8988T (cell line): ENCODE measurements at regions not wholly inside any gene's neighbourhood (a gene's known extent, or its start where the extent isn't known, plus 50 kb on each side); places are given as distances from the start of the nearest gene placed in this dataset.

Experiments used
- DNase-seq: peaks from one replicate; pipeline ENCODE4 v3.0.0; 2011

DNA sequence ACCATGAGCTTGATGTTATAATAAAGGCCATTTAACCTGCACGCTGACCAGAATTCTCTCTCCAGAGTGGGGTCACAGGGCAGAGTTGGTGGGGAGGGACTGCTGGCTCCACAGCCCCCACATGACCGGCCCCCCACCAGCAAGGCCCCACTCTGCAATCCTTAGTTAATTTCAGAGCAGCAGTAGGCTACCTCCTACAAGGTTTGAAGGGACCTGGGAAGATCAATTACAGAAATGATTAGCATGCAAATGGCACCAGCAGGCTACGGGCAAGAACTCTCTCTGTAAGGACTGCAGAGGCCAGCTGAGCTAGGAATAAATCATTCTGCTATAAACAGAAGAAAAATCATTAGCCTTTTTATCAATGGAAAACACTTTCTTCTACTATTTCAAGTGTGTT lies 135.3 kb downstream of the C1D start:
- DNase-seq, result no peak

DNA sequence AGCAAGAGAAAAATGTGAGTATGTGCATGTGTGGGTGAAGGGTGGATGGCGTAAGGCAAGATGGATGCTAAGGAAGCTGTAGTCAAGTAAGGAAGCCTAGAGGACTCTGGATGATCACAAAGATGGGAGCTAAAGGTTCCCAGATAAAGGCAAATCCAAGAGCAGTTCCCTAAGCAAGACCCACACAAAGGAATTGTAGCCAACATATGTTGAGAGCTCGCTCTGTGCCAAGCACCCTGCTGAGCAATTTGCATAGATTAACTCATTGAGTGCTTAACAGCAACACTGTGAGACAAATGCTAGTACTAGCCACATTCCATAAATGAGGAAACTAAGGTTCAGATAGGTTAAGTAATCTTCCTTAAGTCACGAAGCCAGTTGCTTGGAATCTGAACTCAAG lies 132.6 kb downstream of the C1D start:
- DNase-seq, result no peak

- no peak for DNase-seq
Measured at GRCh38 chr2:67936969-67937368, 125.8 kb downstream of the C1D start.

DNA sequence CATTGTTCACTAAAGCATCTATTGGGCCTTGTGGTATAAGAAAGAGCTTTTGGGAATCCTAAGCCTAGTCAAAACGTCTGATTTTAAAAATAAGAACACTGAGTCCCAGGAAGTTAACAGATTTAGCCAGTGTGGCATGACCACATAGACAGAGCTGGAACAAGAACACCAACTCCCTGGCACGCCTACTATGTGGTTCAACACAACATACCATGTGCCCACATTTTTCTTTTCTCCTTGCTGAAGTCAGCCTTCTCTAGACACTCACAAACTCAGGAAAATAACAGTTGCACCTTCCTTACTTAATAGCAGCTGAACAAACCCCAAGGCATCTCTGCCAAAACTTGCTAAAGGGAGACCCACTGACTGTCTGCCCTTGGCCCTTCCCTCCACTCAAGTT lies 124.8 kb downstream of the C1D start:
- DNase-seq, result no peak

DNA sequence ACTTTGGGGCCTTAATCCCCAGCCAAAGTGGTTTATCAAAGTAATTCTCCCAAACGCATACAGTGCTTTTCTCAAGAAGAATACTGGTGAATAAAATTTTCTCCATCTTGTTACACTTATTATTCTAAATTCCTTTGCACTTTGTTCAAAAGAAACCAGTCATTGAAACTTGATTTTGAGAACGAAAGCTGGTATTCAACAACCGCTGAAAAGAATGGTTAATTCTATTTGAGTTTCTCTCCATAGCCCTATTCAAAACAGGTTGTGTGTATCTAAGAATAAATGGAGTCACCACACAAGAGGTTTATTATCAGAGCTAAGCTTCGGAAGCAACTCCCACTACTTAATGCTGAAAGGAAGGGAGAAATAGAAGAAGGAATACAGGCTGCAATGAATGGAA lies 117.7 kb downstream of the C1D start:
- no peak for DNase-seq

DNA sequence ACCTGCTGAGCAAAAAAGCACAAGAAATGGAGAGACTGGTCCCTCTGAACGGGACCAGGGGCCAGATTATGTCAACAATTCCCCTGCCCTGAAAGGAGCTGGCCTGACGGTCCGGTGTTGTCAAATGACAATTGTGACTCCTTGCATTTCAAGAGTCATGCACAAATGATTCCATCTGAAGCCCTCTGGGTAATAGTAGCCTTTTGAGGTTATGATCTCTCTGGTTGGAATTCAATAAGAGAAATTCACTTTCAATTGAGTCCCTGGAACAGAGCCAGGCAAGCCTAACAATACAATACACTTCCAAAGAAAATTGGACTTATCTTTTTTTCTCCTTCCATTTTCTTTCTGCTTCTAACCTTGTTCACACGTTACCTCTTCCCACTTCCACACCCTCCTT lies 116.9 kb downstream of the C1D start:
- DNase-seq, result no peak

- no peak for DNase-seq
Measured at GRCh38 chr2:67948057-67948456, 114.7 kb downstream of the C1D start.

DNA sequence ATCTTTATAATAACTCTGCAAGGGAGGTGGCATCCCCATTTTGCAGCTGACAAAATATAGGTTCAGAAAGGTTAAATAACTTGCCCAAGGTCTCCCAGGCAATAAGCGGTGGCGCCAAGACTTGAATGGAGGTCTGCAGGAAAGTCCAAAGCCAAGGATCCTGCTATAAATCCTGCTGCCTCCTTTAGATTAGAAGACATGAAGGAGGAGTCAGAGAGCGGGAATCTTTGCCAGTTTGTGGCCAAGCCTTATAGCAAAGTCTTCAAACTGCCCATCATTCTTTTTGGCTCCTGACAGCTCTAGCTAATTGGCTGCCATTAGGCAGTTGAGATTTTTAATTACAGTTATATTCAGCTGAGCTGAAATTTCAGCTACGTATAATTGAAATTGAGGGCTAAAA lies 114.3 kb downstream of the C1D start:
- DNase-seq, result no peak

DNA sequence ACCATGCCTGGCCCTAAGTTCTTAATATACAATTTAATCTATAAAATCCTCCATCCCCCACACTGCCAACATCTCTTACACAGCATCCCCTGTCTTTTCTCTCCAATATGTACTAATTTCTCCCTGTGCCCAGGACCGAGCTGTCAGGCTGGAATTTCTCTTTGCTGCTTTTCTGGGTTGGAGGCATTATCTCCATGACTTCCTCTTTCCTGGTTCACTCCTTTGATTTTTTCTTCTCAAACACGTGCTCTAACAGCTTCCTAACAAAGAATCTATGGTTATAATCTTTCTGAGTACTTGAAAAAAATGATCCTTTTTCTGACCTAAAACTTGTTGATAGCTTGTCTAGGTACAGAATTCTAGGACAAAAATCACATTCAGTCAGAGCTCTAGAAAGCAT lies 112.8 kb downstream of the C1D start:
- DNase-seq, result no peak

DNA sequence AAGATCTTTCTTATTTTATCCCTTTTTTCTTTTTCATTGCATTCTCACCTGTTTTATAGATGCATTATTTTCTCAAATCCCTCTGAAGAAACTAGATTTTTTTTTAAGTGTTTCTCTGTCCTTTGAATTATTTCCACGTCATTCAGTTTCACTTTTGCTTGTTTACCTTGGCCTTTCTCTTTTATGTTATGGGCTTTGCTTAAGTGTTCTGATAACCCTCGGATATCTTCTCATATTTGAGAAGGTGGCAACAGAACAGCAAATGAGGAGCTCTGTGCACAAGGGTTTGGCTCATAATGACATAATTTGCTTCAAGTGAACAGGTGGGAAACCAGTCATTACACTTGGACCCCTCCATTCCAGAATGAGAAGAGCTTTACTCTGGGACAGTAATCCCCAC lies 111.9 kb downstream of the C1D start:
- DNase-seq, result no peak

GRCh38 chr2:67952066-67952465 lies 110.7 kb downstream of the C1D start:
- no peak for DNase-seq

DNA sequence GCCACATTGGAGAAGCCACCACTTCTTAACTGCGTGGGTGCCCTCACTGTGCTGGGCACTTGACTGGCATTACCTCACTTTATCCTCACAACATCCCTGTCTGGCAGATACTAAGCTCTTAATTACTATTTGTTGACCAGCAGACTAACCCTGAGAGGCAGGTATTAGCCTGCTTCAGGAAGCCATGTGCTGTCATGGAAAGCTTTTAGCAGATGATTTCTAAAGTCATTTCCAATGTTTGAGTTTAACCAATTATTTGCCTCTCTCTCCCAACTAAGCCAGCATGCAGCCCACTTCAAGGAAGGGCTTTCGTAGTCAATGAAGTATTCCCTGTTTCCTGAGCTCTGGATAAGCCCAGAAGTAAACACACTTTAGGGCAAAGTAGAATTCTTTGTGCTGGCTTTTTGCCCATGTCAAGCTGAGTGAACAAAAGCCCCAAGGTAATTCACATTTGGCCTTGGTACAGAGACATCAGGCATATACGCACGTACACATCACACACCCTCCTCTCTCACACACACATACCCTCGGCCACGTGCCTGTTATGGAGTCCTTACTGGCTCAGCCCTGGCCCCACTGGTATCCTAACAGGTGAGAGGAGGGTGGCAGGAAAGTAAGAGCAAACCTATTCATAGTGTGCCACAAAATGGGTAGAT lies 108.6 kb downstream of the C1D start:
- no peak for DNase-seq

- DNase-seq, result no peak
Measured at GRCh38 chr2:67955748-67956603, 106.8 kb downstream of the C1D start.

DNA sequence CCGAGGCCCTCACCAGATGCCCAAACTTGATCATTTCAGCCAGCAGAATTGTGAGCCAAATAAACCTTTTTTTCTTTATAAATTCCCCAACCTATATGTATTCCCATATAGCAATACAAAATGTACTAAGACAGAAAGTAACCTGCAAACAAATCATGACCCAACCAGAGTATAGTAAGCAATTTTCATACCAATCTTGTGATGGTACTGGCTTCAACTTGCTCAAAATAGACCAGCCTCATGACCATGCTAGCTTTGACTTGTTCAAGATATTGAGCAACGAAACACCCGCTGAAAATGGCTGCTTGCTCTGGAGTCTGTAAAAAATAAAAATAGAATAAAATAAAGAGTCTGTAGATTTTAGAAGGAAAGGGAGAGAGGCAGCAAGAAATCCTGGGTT lies 97.6 kb downstream of the C1D start:
- DNase-seq, result no peak

- DNase-seq, result no peak
Measured at GRCh38 chr2:67970071-67970470, 92.7 kb downstream of the C1D start.

- no peak for DNase-seq
Measured at GRCh38 chr2:67970542-67970941, 92.3 kb downstream of the C1D start.

DNA sequence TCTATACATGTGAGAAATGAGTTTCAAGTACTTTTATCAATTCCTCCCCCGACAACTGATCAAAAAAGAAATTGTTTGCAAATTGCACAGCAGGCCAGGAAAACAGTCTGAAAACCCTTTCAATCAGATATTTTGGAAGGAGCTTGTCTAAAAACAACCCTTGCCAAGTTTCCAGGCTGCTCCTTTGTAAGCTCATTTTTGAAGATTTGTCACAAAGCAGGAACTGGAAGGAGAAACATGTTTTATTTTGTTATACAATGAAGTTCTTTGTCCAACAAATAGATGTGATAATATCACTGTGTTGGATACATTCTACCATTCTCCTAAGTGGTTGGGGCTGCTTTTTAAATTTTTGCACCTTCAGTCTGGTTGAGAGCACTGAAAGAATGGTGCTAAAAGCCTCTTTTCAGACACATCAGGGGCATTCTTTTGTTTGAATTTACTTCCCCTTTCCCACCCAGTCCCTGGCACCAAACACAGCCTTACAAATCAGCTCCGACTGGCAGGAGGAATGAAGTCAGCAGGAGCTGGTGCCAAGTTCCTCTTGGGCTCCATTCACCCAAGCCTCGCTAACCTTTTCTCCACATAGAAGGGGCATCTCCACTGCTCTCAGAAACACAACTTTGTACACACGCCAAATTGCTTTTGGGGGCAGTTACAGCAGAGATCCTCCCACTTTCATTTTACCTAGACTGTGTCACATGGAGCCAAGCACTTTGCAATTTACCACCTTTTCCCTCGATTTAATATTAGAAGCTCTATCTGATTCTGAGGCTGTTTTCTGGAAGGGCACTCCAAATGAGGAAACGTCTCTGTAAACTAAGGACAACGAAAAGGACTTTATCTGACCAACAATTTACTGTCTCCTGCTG lies 88.0 kb downstream of the C1D start:
- DNase-seq, result no peak

GRCh38 chr2:67977464-67977863 lies 85.3 kb downstream of the C1D start:
- no peak for DNase-seq

- DNase-seq, result no peak
Measured at GRCh38 chr2:67982956-67983355, 79.8 kb downstream of the C1D start.

DNA sequence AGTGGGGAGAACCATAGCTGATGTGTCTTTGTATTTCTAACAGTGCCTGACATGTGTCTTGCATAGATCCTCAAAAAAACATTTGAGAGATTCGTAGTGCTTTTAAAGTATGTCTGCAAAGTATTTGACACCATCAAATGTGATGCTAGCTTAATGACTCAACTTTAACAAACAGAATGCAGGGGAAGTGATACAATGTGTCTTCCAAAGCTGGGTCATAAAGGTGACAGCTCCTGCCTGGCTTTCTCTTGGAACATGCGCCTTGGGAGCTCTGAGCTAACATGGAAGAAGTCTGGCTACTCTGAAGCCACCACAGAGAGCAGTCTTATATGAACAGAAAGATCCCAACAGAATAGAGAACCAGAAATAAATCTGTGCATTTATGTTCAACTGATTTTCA lies 78.2 kb downstream of the C1D start:
- no peak for DNase-seq

GRCh38 chr2:67985586-67985985 lies 77.2 kb downstream of the C1D start:
- no peak for DNase-seq

DNA sequence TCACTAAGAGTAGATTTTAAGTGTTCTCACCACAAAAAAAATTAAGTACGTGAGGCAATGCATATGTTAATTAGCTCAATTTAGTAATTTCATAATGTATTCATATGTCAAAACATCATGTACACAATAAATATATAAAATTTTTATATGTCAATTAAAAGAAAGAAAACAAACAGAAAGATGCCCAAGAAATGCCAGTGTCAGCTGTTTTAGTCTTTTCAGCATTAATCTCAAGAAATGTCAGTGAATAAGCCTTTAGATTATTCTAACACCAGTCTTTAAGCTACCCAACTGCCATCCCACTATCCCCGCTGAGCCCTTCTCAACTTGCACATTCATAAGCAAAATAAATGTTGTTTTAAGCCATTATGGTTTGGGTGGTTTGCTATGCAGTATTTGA lies 76.5 kb downstream of the C1D start:
- DNase-seq, result no peak
